Muscle of arm (tissue), 1 donor: ENCODE measurements at regions not wholly inside any gene's neighbourhood (a gene's known extent, or its start where the extent isn't known, plus 50 kb on each side); places are given as distances from the start of the nearest gene placed in this dataset.
A peak's percentile ranks its signal among the peaks of the same experiment; 100 is the strongest.

Experiments used
- DNase-seq: peaks from one replicate; pipeline ENCODE4 v3.0.0-alpha.2; 2013

DNA sequence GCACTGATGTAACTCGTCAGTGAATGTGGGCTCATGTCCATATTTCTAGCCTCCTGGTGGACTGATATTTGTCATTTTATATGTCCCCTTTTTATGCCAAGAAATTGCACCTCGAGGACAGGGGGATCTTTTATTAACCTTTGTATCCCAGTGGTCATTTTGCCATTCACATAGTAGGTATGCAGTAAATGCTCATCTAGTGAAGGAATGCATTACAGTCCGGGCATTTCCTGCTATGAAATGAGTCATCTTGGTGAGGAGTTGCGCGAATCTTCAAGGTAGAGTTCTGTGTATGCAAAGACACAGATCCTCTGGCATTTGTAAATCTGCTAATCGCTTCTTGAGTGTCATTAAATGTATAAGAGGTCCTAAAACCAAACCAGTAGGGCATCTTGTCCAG, 755.5 kb upstream of the ADAMTS16 start:
- DNase-seq, result no peak

DNA sequence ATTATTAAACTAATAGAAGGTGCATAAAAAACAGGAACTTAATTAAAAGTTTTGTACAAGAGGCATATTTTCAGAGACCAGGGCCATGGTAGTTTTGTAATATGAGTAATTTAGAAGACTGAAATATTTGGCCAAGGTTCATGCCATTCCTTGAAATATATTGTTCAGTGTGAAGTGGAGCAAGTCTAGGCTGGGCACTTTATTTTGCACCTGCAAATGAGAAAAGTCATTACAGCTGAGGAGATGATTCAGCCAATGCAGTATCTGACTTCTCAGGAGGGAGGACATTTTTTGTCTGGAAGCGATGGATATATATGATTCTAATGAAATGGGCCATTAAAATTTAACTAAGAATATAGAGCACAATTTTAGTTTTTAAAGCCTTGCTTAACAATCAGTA, 754.0 kb upstream of the ADAMTS16 start:
- no peak for DNase-seq

DNA sequence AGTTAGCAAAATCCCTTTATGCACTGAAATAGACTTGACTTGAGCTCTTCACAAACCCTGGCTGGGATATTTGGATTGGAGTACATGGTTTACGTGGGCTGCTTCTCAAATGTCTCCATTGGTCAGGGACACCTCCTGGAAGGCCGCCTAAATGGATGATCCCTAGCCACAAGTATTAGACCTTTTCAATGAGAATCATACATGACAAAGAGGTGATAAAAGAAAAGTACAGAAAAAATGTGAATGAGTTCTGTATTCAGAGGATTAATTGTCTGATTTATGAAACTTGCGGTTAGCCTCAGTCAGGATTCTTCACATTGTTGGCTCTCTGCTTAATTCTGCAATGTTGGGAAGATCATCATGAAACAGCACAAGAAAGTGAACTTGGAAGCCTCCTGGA, 752.8 kb upstream of the ADAMTS16 start:
- no peak for DNase-seq

DNA sequence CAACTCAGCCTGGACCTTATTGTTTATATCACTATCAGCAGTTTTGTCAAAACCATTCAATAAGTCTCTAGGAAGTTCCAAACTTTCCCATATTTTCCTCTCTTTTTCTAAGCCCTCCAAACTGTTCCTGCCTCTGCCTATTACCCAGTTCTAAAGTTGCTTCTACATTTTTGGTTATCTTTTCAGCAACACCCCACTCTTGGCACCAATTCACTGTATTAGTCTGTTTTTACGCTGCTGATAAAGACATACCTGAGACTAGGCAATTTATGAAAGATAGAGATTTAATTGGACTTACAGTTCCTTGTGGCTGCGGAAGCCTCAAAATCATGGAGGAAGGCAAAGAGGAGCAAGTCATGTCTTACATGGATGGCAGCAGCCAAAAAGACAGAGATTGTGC, 744.4 kb upstream of the ADAMTS16 start:
- DNase-seq, result no peak

DNA sequence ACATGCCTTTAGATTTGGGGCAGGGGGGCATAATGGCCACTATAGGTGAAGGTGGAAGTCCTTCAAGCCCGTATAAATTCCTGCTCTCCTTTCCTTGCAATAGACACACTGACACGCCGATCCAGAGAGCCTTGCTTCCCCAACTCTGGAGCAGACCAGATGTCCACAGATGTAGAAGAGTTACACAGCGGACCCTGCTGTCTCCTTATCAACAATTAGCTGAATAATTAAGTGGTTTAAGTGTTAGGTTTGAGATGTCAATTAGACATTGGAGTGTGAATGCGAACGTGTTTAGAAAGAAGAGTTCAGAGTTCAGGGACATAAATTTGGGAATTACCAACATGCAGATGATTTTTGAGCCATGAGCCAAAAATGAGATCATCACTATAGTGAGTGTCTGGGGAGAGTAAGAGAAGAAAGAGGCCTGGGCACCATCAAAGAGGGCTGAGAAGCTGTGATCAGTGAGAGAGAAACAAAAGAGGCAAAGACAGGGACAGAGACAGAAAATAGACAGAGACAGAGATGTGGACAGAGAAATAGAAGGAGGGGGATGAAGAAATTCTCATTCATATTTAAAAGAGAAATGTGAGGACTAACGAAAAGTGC, 734.4 kb upstream of the ADAMTS16 start:
- no peak for DNase-seq

DNA sequence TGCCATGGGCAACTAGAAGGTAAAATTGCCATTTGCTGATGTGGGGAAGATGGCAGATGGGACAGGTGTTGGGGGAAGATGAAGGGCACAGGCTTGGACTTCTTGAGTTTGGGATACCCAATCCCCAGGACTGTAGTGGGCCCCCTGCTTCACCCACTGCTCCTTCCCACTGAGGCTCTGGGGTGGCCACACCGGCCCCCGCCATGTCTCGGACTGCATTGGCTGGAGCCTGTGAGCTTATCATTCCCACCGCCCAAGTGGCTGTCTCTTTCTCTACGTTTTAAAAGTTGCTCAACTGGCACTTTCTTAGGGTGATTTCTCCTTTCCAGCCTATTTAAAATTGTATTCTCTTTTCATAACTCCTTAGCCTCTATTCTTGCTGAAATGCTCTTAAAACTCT, 730.0 kb upstream of the ADAMTS16 start:
- DNase-seq, result no peak

DNA sequence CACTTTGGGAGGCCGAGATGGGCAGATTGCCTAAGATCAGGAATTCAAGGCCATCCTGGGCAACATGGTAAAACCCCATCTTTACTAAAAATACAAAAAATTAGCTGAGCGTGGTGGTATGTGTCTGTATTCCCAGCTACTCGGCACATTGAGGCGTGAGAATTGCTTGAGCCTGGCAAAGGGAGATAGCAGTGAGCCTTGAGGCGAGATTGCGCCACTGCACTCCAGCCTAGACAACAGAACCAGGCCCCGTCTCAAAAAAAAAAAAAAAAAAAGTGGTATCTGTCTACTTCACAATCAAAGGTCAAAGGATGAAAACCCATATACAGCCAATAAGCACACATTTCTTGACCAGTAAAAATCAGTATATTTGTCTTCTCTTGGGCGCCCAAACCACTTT, 728.5 kb upstream of the ADAMTS16 start:
- DNase-seq, result no peak

DNA sequence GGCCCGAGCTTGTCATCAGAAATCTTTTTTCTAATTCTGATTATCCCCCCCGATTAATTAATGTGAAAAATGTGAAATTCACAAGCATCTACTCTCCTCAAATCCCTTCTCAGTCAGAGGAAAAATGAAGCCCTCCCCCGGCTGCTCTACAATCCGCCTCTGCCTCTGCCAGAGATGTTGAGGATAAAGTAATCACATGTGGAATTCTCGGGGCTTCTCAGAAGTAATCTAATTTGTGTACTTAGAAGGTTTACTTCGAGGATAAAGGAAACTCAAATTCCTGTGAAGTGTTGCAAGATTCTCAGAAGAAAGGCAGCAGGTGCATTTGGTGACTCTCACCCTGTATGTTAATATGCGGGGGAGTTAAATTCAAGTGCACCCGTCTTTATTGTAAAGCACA, 726.1 kb upstream of the ADAMTS16 start:
- no peak for DNase-seq

DNA sequence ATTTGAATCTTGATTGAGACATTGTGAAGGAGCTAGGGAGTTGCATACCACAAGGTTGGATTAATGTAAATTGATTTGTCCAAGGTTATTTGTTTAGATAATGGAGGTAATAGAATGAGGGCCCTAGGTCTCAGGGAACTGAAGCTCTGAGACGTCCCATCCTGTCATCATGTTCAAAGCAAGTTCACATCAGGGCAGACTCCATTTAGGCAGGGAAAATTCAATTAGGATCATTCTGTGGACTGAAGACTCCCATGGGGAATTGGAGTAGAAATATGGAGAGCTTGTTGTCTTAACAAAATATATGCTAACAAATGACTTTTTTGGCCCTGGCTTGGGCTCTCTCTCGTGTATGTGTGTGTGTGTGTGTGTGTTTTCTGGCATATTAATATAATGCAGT, 722.0 kb upstream of the ADAMTS16 start:
- peak; percentile 1 for DNase-seq

DNA sequence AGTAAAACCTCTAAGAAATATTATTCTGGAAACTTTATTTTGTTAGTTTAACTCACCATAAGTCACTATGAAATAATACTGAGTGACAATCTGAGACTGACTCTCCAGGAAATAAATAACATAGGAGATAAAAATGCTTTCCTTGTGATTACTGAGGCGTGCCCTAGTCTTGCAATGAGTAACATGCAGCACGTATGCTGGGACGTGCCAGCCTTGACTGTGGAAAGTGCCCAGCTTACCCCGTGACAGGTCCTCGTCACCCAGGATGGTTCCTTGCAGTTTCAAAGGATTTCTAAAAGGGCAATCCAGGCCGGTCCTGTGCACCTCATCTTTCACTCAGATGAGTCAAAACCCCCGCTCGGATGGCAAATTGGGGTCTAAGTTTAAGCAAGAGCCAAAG, 720.8 kb upstream of the ADAMTS16 start:
- DNase-seq, result no peak

DNA sequence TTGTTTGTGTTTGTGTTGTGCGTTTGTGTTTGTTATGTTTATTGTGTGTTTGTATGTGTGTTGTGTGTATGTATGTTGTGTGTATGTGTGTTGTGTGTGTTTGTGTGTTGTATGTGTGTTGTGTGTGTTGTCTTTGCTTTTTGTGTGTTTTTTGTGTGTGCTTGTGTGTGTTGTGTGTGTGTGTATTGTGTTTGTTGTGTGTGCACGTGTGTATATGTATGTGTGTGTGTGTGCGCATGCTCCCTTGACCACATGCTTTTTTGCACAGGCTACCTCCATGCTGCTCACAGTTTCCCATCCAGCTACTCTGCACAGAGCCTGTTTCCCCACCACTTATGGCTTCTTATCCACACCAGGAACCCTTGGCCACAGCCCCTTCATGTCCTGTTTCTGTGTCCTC, 720.0 kb upstream of the ADAMTS16 start:
- no peak for DNase-seq

DNA sequence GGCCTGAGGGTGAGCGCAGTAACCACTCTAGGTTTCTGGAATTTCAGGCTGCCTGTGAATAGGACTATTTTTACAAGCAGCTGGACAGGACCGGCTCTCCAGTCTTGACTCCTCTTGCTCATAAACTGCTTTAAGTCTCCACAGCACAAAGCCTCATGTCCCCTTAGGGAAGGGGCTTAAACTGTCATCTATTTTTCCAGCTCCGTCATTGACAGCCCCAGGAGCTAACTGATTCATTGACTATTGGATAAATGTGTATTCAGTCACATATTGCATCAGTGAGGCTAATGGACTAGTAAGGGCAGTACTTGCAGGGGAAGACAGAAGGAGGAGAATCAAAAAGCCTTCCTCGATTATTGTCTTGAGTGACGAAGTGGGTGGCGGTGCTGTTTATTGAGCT, 719.4 kb upstream of the ADAMTS16 start:
- no peak for DNase-seq

DNA sequence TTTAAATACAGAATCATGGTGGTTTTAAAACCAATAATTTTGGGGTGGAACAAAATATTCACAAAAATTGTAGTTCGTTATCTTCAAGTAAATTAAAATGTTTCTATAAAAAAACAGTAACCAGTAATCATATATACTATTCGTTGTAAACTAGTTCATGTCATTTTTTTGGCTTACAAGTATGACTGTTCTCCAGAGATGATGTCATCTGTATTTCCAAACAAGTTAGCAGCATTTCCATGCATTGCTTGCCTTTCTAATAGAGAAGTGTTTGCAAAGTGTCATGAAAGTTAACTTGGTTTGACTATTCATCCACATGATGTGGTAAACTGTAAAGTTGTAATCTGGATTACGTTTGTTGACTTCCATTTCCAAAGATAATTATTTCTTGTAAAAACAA, 717.9 kb upstream of the ADAMTS16 start:
- no peak for DNase-seq

DNA sequence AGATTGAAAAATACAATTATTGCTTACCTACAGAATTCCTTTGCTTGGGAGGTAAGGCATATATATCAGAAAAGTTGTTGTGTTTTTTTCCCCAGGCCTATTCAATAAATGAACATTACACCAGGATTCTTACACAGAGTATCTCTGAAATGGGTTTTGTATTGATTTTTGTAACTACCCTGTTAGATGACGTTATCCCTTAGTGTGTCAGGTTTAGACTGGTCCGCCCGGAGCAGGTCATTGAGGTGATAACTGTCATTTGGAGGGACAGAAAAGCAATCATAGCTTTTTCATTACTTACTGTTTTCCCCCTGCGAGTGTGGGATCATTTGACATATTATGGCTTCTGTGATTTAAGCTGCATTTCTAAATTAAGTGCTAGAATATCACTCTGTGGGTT, 715.2 kb upstream of the ADAMTS16 start:
- no peak for DNase-seq

DNA sequence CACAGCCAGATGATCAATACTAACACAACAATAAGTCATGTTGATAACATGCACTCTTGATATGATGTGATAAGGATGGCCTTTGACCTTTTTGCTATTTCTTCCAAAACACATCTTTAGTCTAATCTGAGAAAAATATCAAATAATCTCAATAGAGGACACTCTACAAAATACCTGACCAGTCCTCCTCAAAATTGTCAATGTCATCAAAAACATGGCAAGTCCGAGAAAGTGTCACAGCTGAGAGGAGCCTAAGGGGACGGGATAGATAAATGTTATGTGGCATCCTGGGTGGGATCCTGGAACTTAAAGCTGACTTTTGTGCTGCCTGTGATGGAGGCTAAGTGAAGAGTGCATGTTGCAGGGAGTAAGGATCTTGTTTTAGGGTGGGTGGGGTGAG, 699.6 kb upstream of the ADAMTS16 start:
- DNase-seq, result no peak

DNA sequence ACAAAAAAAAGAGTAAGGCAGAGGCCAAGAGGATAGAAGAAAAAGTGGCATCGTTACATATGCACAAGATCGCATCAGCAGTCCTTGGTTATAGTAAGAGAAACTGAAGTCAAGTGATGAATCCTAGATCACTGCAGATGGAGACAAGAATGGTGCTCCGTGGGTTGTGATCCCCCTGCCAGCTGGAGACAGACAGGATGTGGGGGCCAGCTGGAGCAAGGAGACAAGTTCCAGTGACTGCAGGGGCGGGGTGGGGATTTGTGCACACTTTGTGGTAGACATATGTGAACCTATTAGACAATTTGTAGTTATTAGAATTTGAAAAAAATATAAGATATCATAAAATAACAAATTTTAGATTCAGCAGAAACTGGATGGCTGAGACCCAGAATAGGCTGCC, 697.9 kb upstream of the ADAMTS16 start:
- no peak for DNase-seq

DNA sequence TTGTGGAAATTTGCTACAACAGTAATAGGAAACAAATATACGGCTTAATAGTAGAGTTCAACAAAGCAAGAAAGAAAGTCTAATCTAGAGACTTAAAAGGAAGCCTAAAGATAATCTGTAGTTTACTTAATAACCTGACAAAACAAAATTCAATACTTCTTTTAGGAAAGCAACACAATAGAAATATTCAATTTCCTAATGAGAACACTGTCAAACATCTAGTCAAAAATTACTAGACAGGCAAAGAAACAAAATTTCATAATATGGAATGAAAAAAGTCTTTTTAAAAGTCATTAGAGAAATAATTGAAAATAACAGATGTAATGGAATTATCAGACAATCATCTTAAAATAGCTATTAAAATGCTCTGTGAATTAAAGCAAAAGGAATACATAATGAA, 692.5 kb upstream of the ADAMTS16 start:
- DNase-seq, result no peak

DNA sequence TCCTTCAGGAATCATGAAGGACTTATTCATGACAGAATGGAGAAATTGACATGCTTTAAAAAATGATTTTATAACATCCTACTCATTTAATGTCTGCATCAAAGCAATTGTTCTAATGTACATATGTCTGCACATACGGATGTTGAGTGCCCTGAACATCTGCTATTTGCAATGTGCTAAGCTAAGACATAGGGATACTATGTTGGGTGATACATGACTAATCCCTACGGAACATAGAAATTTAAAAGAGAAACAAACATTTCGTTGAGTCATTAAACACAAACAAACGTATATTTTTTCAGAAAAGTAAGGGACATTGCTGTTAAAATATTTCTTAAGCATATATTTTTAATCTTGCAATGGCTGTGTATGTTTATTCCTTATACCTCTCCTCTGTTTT, 686.5 kb upstream of the ADAMTS16 start:
- no peak for DNase-seq

DNA sequence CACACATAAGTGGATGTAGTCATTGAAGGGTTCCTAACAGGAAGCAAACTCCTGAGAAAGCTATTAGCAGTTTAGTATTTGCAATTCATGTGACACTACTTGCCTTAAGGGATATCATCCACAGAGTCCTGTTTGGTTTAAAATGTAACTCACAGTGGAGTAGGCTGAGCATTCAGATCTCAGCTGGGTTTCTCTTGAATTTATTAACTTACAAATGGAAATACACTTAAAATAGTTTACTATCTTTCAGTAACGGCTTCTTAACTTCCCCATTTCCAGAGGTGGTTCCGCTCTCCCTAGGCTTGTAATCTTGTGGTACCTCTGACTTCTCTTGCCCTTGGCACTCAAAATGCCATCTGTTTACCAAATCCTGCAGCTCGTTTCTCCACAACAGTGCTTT, 660.7 kb upstream of the ADAMTS16 start:
- no peak for DNase-seq

DNA sequence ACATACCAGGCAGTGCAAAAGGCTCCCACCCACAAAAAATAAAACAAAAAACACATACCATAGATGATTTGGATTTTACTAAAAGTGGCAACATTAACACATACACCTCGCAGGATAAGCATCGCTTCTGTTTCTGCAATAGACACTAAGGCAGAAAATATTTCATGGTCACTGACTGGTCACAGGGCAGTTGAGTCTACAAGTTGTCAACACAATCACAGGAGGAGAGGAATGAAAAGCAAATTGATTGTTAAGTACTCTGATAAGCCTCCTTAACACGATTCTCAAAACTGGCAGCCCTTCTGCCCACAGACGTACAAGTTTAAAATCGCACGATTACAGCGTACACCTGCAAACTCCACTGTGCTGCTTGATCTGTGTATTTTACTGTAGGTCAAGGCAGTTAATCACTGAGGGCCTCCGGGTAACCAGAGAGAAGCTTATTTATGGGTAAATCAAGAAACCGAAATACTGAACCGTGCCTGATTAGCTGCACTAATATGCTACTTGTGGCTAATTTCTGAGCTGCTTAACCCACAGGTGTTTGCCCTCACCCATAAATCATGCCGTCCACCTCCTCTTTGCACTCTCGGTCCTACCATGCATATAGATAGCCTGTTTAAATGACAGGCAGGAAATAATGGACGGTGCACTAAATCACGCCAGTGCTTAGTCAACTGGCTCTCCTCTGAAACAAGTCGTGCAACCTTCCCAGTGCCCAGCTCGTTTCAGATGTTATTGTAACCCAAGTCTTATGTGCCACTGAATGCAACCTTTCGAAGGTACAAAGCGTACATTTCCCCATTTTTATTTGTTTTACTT, 659.4 kb upstream of the ADAMTS16 start:
- DNase-seq, result no peak

DNA sequence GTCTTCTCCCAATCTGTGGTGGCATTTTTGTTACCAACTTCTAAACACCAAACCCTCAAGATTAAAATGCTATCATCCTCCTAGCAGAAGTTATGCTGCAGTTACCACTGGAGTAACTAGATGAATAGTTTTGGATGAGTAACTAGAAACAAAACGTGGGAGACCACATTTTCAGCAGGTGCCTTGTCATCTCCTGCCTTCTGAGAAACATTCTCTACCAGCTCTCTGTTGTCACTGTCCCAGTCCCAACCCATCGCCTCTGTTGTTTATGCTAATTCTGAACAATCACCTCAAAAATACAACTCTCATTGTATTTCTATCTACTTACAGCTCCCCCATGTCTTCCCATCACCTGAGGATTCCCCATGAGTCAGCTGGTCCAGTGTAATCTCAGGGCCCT, 652.5 kb upstream of the ADAMTS16 start:
- DNase-seq, result no peak

DNA sequence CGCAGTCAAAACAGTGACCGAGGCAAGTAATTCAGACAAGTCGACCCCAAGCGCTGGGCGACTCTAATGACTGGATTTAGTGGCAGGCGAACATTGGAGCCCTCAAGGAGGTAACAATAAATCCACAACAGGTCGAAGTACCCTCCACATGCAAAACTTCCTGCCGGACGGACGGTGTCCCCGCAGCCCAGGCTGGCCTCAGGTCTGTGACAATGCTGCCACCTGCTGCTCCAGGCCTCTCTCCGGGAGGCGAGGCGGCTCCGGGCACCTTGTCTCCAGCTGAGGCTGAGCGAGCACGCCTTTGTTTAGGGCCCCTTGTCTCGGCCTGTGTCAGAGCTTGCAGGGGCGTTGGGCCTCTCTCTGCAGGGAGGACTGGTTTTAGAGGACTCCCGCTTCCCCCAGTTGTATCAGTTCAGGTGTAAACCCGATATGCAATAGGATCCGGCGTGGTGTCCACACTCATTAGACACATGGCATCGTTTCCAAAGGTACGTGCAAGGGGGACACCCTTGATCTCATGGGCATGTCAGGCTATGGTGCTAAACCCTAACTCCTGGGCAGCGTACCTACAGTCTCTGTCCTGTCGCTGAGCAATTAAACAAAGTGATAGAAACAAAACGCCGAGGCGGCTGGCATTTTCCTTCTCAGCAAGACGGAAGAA, 628.0 kb upstream of the ADAMTS16 start:
- peak; percentile 11 for DNase-seq

DNA sequence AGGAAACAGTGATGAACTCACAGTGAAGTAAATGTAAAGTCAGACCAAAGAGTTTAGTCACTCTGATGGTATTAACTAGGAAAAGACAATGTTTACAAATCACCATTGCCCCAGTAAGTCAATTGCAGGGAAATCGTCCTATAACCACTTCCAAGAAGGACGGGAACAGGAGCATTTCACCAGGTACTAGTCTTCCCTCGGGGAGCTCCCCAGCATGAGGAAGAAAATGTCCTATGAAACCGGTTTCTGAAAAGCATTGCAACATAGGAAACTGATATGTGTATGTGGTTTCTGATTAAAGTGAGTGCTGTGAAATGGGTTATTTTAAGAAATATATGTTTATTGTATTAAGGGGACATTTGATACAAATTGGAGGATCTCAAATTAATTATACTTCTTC, 626.7 kb upstream of the ADAMTS16 start:
- no peak for DNase-seq
